HepG2 (cell line): ENCODE measurements at regions not wholly inside any gene's neighbourhood (a gene's known extent, or its start where the extent isn't known, plus 50 kb on each side); places are given as distances from the start of the nearest gene placed in this dataset.

Source experiments
- ATAC-seq: fragments of 200-7000 bp; cut with Tn5 transposase; 3 replicates; pipeline ENCODE4 v1.9.1; 2020; ENCODE audit warnings: mild to moderate bottlenecking, moderate library complexity
- BruUV-seq: library from RNA; stranded (reverse); fragments of 400-500 nt; replicated peaks from 2 replicates; lab custom pipeline; 2021; lab: Mats Ljungman, UMichigan
- CTCF ChIA-PET: fragments of 300-600 bp; formaldehyde crosslinking; extraction: SDS; loops from one replicate; lab custom pipeline; 2021; ENCODE audit warnings: low total read pairs, inconsistent platforms, low intra/inter-chr PET ratio; lab: Yijun Ruan, JAX
- POLR2A ChIA-PET: fragments of 350-600 bp; sonication (Branson Sonifier 250); formaldehyde crosslinking; loops from one replicate; lab custom pipeline; 2020; ENCODE audit warnings: antibody characterized with exemption, inconsistent platforms; lab: Yijun Ruan, JAX
- DNase-seq: peaks from one replicate; pipeline ENCODE4 v3.0.0-alpha.2; 2015; ENCODE audit warnings: low spot score
- FAIRE-seq: peaks from 3 replicates; lab custom pipeline; 2011; peaks lifted over from hg19 to GRCh38; lab: Jason Lieb, UNC
- H2AFZ ChIP-seq: one replicate; pipeline ENCODE4 v1.6.1; 2011; ENCODE audit warnings: low read length, inconsistent platforms
- H3K27ac ChIP-seq: fragments of 300-600 bp; 3 replicates; pipeline ENCODE4 v1.8.0; 2011; ENCODE audit warnings: mixed run types, mild to moderate bottlenecking, mixed read lengths, low read length, inconsistent platforms; ENCODE audit not compliant: insufficient read depth; ENCODE audit errors: extremely low read length
- H3K27me3 ChIP-seq, 2 experiments: fragments of 200-600 bp in 1 of 2; 2 replicates in 1 of 2; 3 replicates in 1 of 2; pipeline versions ENCODE4 v1.6.0 to v1.8.0; 2011; ENCODE audit warnings: low read length in 2 of 2, mild to moderate bottlenecking in 2 of 2, moderate library complexity in 2 of 2, inconsistent platforms in 1 of 2; ENCODE audit not compliant: insufficient read depth in 2 of 2, control insufficient read depth in 1 of 2
- H3K36me3 ChIP-seq, 2 experiments: fragments of 200-600 bp in 1 of 2; replicated peaks in 1 of 2; 2 replicates in 1 of 2; 3 replicates in 1 of 2; pipeline versions ENCODE4 v1.5.1 to v1.8.0; 2011; ENCODE audit warnings: low read length in 2 of 2, inconsistent platforms in 1 of 2; ENCODE audit not compliant: insufficient read depth in 2 of 2, control insufficient read depth in 1 of 2
- H3K4me1 ChIP-seq: 2 replicates; pipeline ENCODE4 v1.5.1; 2012; ENCODE audit warnings: low read length, inconsistent platforms; ENCODE audit not compliant: insufficient read depth
- H3K4me2 ChIP-seq: 2 replicates; pipeline ENCODE4 v1.6.0; 2011; ENCODE audit warnings: low read depth, low read length, inconsistent platforms
- H3K4me3 ChIP-seq, 3 experiments: fragments of 200-600 bp in 1 of 3; sonication (generic), shearing (Covaris generic) in 1 of 3; replicated peaks in 1 of 3; 2 replicates each; pipeline ENCODE4 v1.5.1; 2011 to 2016; ENCODE audit warnings: low read length in 3 of 3, inconsistent platforms in 2 of 3, low read depth in 2 of 3, mild to moderate bottlenecking in 2 of 3, control low read depth in 1 of 3, mixed read lengths in 1 of 3; ENCODE audit not compliant: insufficient read depth in 1 of 3
- H3K79me2 ChIP-seq: one replicate; pipeline ENCODE4 v1.6.1; 2011; ENCODE audit warnings: low read length, inconsistent platforms; ENCODE audit not compliant: insufficient read depth
- H3K9ac ChIP-seq: 2 replicates; pipeline ENCODE4 v1.6.0; 2011; ENCODE audit warnings: mild to moderate bottlenecking, low read depth, low read length, inconsistent platforms; ENCODE audit not compliant: insufficient read depth
- H3K9me3 ChIP-seq: 2 replicates; pipeline ENCODE4 v1.5.1; 2012; ENCODE audit warnings: mild to moderate bottlenecking, low read length
- H4K20me1 ChIP-seq: 2 replicates; pipeline ENCODE4 v1.6.0; 2011; ENCODE audit warnings: inconsistent platforms, mild to moderate bottlenecking, low read length, moderate library complexity; ENCODE audit not compliant: insufficient read depth
- HNRNPL ChIP-seq: fragments of 200-400 bp; formaldehyde crosslinking; IDR thresholded peaks from 2 replicates; pipeline ENCODE4 v1.6.1; 2017; ENCODE audit warnings: mild to moderate bottlenecking, low read depth, low read length
- IKZF4 ChIP-seq: sonication (generic); formaldehyde crosslinking; IDR thresholded peaks from 2 replicates; pipeline ENCODE4 v1.5.1; 2020; ENCODE audit warnings: borderline replicate concordance, mild to moderate bottlenecking, low read depth, missing genetic modification reagents; ENCODE audit errors: not compliant biosample characterization
- RBAK ChIP-seq: sonication (generic); formaldehyde crosslinking; IDR thresholded peaks from 2 replicates; pipeline ENCODE4 v1.5.1; 2020; ENCODE audit warnings: mild to moderate bottlenecking, missing genetic modification reagents
- ZNF609 ChIP-seq: sonication (generic); formaldehyde crosslinking; IDR thresholded peaks from 2 replicates; pipeline ENCODE4 v1.4.0; 2020; ENCODE audit warnings: mild to moderate bottlenecking, missing genetic modification reagents, borderline replicate concordance
- ZNF784 ChIP-seq: sonication (generic); formaldehyde crosslinking; IDR thresholded peaks from 2 replicates; pipeline ENCODE4 v1.5.1; 2020; ENCODE audit warnings: missing genetic modification reagents, mild to moderate bottlenecking, borderline replicate concordance
- ZNF788 ChIP-seq: sonication (generic); formaldehyde crosslinking; IDR thresholded peaks from 2 replicates; pipeline ENCODE4 v1.5.0; 2020; ENCODE audit warnings: mild to moderate bottlenecking, missing genetic modification reagents, borderline replicate concordance
- WGBS: methylation state at CpG from one replicate; pipeline ENCODE4 v1.1.6; 2017; ENCODE audit warnings: low lambda C conversion rate; 5-methylcytosine and 5-hydroxymethylcytosine counted together
- in situ Hi-C: cut with HindIII; loops from 2 replicates; pipeline ENCODE4 v1.10.0; 2017; ENCODE audit warnings: low pct_unique_long_range_greater_than_20kb; ENCODE audit not compliant: extremely low pct_ligation_motif_present
- intact Hi-C: fragments of 100-400 bp; cut with micrococcal nuclease; formaldehyde crosslinking; loops from one replicate; pipeline ENCODE4 v1.10.0; 2022; ENCODE audit not compliant: unreplicated experiment

- Histone ChIP-seq H3K27me3 (no peaks in the 10 kb centered on the region), H3K4me3 (no peak overlapping the region), H3K36me3 (no peaks in the 10 kb centered on the region), H3K4me2 (no peak overlapping the region), H3K4me1 (no peaks in the 10 kb centered on the region), H4K20me1 (no peaks in the 10 kb centered on the region)
- ATAC-seq (no peak), FAIRE-seq (no peak)
- POLR2A ChIA-PET: no interaction called here
- CTCF ChIA-PET: no interaction called here
- TF ChIP-seq HNRNPL (no peak), ZNF784 (no peak), IKZF4 (CRISPR knock-in tag) (no peak), ZNF609 (no peak), RBAK (CRISPR knock-in tag) (no peak), ZNF788 (CRISPR knock-in tag) (no peak)
- TF ChIP-seq, all 625 proteins: peak for 0
- no TSS peak for BruUV-seq
- DNase-seq: no peak
- WGBS: 23% methylated on average over 4 of the region's 4 CpGs
- in situ Hi-C loops (no loop called here), intact Hi-C loops (no loop called here)
- H3K79me2 ChIP-seq: no peaks in the 10 kb centered on the region
- H3K27ac ChIP-seq: no peak overlapping the region
- H3K9ac ChIP-seq: no peak overlapping the region
- no peak overlapping the region for H2AFZ ChIP-seq
- no peaks in the 10 kb centered on the region for H3K9me3 ChIP-seq
Observed at GRCh38 chr2:175490360-175490791, 308.9 kb upstream of the ATP5MC3 start.
